H1 (cell line): ENCODE measurements at regions not wholly inside any gene's neighbourhood (a gene's known extent, or its start where the extent isn't known, plus 50 kb on each side); places are given as distances from the start of the nearest gene placed in this dataset.
A peak's percentile ranks its signal among the peaks of the same experiment; 100 is the strongest.

Source experiments
- CTCF ChIA-PET: fragments of 300-600 bp; sonication (Branson Sonifier 250); formaldehyde crosslinking; loops from one replicate; lab custom pipeline; 2021; ENCODE audit not compliant: partially characterized antibody; lab: Charles Lee
- POLR2A ChIA-PET: fragments of 300-600 bp; sonication (Branson Sonifier 250); formaldehyde crosslinking; loops from one replicate; lab custom pipeline; 2021; ENCODE audit warnings: inconsistent platforms; ENCODE audit not compliant: partially characterized antibody; lab: Charles Lee
- DNase-seq, 2 experiments: peaks; one replicate each; pipeline versions ENCODE4 v3.0.0 to v3.0.0-alpha.2; 2010 to 2022; ENCODE audit warnings: low spot score in 2 of 2, low read depth in 1 of 2, mixed read lengths in 1 of 2
- FAIRE-seq: peaks from 2 replicates; lab custom pipeline; 2011; peaks lifted over from hg19 to GRCh38; lab: Jason Lieb, UNC
- H2AFZ ChIP-seq: 2 replicates; pipeline ENCODE4 v1.8.1; 2012; ENCODE audit warnings: low read length, inconsistent platforms
- H2AK5ac ChIP-seq: 2 replicates; pipeline ENCODE4 v1.6.1; 2013; ENCODE audit warnings: low read depth, low read length
- H2BK120ac ChIP-seq: replicated peaks from 2 replicates; pipeline ENCODE3; 2013; ENCODE audit warnings: low read depth, low read length, inconsistent platforms
- H2BK12ac ChIP-seq: 2 replicates; pipeline ENCODE4 v1.6.1; 2013; ENCODE audit warnings: low read depth, low read length
- H2BK15ac ChIP-seq: 2 replicates; pipeline ENCODE4 v1.6.1; 2013; ENCODE audit warnings: low read length
- H2BK20ac ChIP-seq: 2 replicates; pipeline ENCODE4 v1.6.1; 2013; ENCODE audit warnings: low read length
- H2BK5ac ChIP-seq: 2 replicates; pipeline ENCODE4 v1.6.1; 2013; ENCODE audit warnings: low read depth, low read length
- H3K14ac ChIP-seq: 2 replicates; pipeline ENCODE4 v1.6.1; 2013; ENCODE audit warnings: inconsistent platforms; ENCODE audit not compliant: insufficient read length
- H3K18ac ChIP-seq: 2 replicates; pipeline ENCODE4 v1.6.1; 2013; ENCODE audit warnings: low read length; ENCODE audit errors: extremely low read depth
- H3K23ac ChIP-seq: 2 replicates; pipeline ENCODE4 v1.6.1; 2013; ENCODE audit warnings: inconsistent platforms; ENCODE audit not compliant: insufficient read length
- H3K23me2 ChIP-seq: 2 replicates; pipeline ENCODE4 v1.6.1; 2013; ENCODE audit warnings: low read depth, low read length
- H3K27ac ChIP-seq: 2 replicates; pipeline ENCODE4 v1.6.1; 2011; ENCODE audit warnings: low read depth, low read length, inconsistent platforms
- H3K27me3 ChIP-seq, 4 experiments: replicated peaks in 1 of 4; 1 replicate in 1 of 4; 2 replicates in 3 of 4; pipeline versions ENCODE4 v1.6.1 to v1.8.1; 2011 to 2013; ENCODE audit warnings: low read length in 3 of 4, mild to moderate bottlenecking in 3 of 4, inconsistent platforms in 2 of 4, mixed read lengths in 2 of 4, moderate library complexity in 1 of 4; ENCODE audit not compliant: control insufficient read depth in 3 of 4, insufficient read depth in 3 of 4; ENCODE audit errors: extremely low read depth in 1 of 4
- H3K36me3 ChIP-seq, 4 experiments: 2 replicates each; pipeline versions ENCODE4 v1.6.1 to v1.8.1; 2011 to 2013; ENCODE audit warnings: mild to moderate bottlenecking in 4 of 4, low read length in 3 of 4, moderate library complexity in 2 of 4, control low read depth in 1 of 4, inconsistent platforms in 1 of 4; ENCODE audit not compliant: insufficient read depth in 4 of 4, control insufficient read depth in 2 of 4
- H3K4ac ChIP-seq: replicated peaks from 2 replicates; pipeline ENCODE3; 2013; ENCODE audit warnings: low read length, low read depth, mixed read lengths, inconsistent platforms; ENCODE audit not compliant: insufficient read length
- H3K4me1 ChIP-seq, 4 experiments: replicated peaks in 1 of 4; 1 replicate in 1 of 4; 2 replicates in 3 of 4; pipeline versions ENCODE4 v1.6.1 to v1.8.1; 2011 to 2013; ENCODE audit warnings: low read length in 3 of 4, inconsistent platforms in 2 of 4, mixed read lengths in 1 of 4; ENCODE audit not compliant: insufficient read depth in 4 of 4, control insufficient read depth in 3 of 4
- H3K4me2 ChIP-seq, 2 experiments: 2 replicates each; pipeline versions ENCODE4 v1.6.1 to v1.8.1; 2011 to 2013; ENCODE audit warnings: low read depth in 2 of 2, low read length in 2 of 2, control low read depth in 1 of 2, inconsistent platforms in 1 of 2, mild to moderate bottlenecking in 1 of 2; ENCODE audit not compliant: insufficient read depth in 1 of 2
- H3K4me3 ChIP-seq, 4 experiments: fragments of 200-600, 300-600 bp in 1 of 4; sonication (generic), shearing (Covaris generic), sonication (Bioruptor Twin) in 1 of 4; 2 replicates each; pipeline versions ENCODE4 v1.5.1 to v1.8.1; 2011 to 2016; ENCODE audit warnings: low read length in 4 of 4, low read depth in 3 of 4, control low read depth in 2 of 4, inconsistent platforms in 2 of 4, mild to moderate bottlenecking in 2 of 4, mixed read lengths in 1 of 4, moderate library complexity in 1 of 4; ENCODE audit not compliant: insufficient read depth in 2 of 4; ENCODE audit errors: extremely low read depth in 1 of 4
- H3K56ac ChIP-seq: replicated peaks from 2 replicates; pipeline ENCODE3; 2013; ENCODE audit warnings: low read depth, mild to moderate bottlenecking, mixed read lengths, low read length, inconsistent platforms; ENCODE audit not compliant: insufficient read length
- H3K79me1 ChIP-seq: 2 replicates; pipeline ENCODE4 v1.6.1; 2013; ENCODE audit warnings: low read depth, low read length, control low read depth
- H3K79me2 ChIP-seq, 2 experiments: 2 replicates each; pipeline versions ENCODE4 v1.6.1 to v1.8.1; 2012 to 2013; ENCODE audit warnings: low read length in 2 of 2, mild to moderate bottlenecking in 2 of 2, inconsistent platforms in 1 of 2; ENCODE audit not compliant: insufficient read depth in 2 of 2, control insufficient read depth in 1 of 2
- H3K9ac ChIP-seq, 4 experiments: replicated peaks in 1 of 4; 1 replicate in 1 of 4; 2 replicates in 3 of 4; pipeline versions ENCODE4 v1.6.1 to v1.8.1; 2011 to 2013; ENCODE audit warnings: low read depth in 3 of 4, low read length in 3 of 4, control low read depth in 2 of 4, mild to moderate bottlenecking in 2 of 4, moderate library complexity in 2 of 4, inconsistent platforms in 1 of 4; ENCODE audit errors: extremely low read depth in 1 of 4
- H3K9me3 ChIP-seq, 2 experiments: 2 replicates each; pipeline versions ENCODE4 v1.6.1 to v1.8.1; 2012 to 2013; ENCODE audit warnings: mild to moderate bottlenecking in 2 of 2, moderate library complexity in 2 of 2, control low read depth in 1 of 2, inconsistent platforms in 1 of 2, low read depth in 1 of 2, low read length in 1 of 2, mixed read lengths in 1 of 2; ENCODE audit not compliant: insufficient read depth in 2 of 2
- H4K20me1 ChIP-seq, 2 experiments: replicated peaks in 1 of 2; 2 replicates each; pipeline versions ENCODE3 to v1.8.1; 2011 to 2013; ENCODE audit warnings: inconsistent platforms in 2 of 2, low read length in 2 of 2, mild to moderate bottlenecking in 1 of 2; ENCODE audit not compliant: insufficient read depth in 2 of 2, control insufficient read depth in 1 of 2
- H4K5ac ChIP-seq: 2 replicates; pipeline ENCODE4 v1.6.1; 2013; ENCODE audit warnings: low read length, low read depth, mixed read lengths, inconsistent platforms; ENCODE audit not compliant: insufficient read length
- H4K8ac ChIP-seq: 2 replicates; pipeline ENCODE4 v1.8.0; 2013; ENCODE audit warnings: mild to moderate bottlenecking, moderate library complexity, low read length, inconsistent platforms; ENCODE audit not compliant: insufficient read depth; ENCODE audit errors: extremely low read depth
- H4K91ac ChIP-seq: replicated peaks from 2 replicates; pipeline ENCODE3; 2013; ENCODE audit warnings: low read length, mixed read lengths, inconsistent platforms; ENCODE audit not compliant: insufficient read length
- JUND ChIP-seq: IDR thresholded peaks from 2 replicates; pipeline ENCODE4 v1.6.1; 2011; ENCODE audit warnings: mild to moderate bottlenecking, improper control_type of control experiment, low read length
- TAF7 ChIP-seq: optimal IDR thresholded peaks from 2 replicates; pipeline ENCODE3; 2011; ENCODE audit warnings: low read depth, mild to moderate bottlenecking, inconsistent platforms, low read length, moderate library complexity, borderline replicate concordance
- WGBS, 2 experiments: shearing (Covaris generic) in 1 of 2; methylation state at CpG; one replicate each; pipeline versions ENCODE4 v1.1.6 to v1.1.7; 2013 to 2015; ENCODE audit warnings: low lambda C conversion rate in 2 of 2, mixed read lengths in 2 of 2, inconsistent platforms in 1 of 2, low coverage in 1 of 2, missing lambda C conversion rate in 1 of 2; ENCODE audit not compliant: insufficient replicate concordance in 2 of 2, insufficient coverage in 1 of 2, insufficient read length in 1 of 2; ENCODE audit errors: extremely low coverage in 1 of 2, missing lambda C conversion rate in 1 of 2; 5-methylcytosine and 5-hydroxymethylcytosine counted together

GRCh38 chr10:57395923-57396322 lies 871.8 kb downstream of the IPMK start:
- no peak overlapping the region for H3K4me2 ChIP-seq
- H3K4me1 ChIP-seq, result peaks cover 0 to 4% (median 1%) of the 10 kb centered on the region in 4 experiments; a peak in 1 of 7 replicates
- no peak overlapping the region for H2BK15ac ChIP-seq
- H3K9me3 ChIP-seq, result no peaks in the 10 kb centered on the region
- H3K4me3 ChIP-seq, result no peak overlapping the region
- H2BK120ac ChIP-seq, result no peak overlapping the region
- WGBS, 2 experiments, result 89% methylated on average over 5 of the region's 5 CpGs; no CpG with 5 or more reads in 1 of the 2 experiments
- no peak overlapping the region for H3K9ac ChIP-seq
- H3K23ac ChIP-seq, result no peak overlapping the region
- H3K4ac ChIP-seq, result no peak overlapping the region
- H3K36me3 ChIP-seq, result no peaks in the 10 kb centered on the region
- no peak overlapping the region for H2BK20ac ChIP-seq
- DNase-seq (no peak), FAIRE-seq (no peak)
- H2AFZ ChIP-seq, result no peak overlapping the region
- H3K56ac ChIP-seq, result no peak overlapping the region
- no peak overlapping the region for H4K5ac ChIP-seq
- H3K27ac ChIP-seq, result no peak overlapping the region
- H3K79me2 ChIP-seq, result no peaks in the 10 kb centered on the region
- no peak overlapping the region for H2BK5ac ChIP-seq
- no peak overlapping the region for H3K18ac ChIP-seq
- H3K14ac ChIP-seq, result no peak overlapping the region
- no peaks in the 10 kb centered on the region for H3K27me3 ChIP-seq
- H2BK12ac ChIP-seq, result no peak overlapping the region
- H3K79me1 ChIP-seq, result no peaks in the 10 kb centered on the region
- no peak overlapping the region for H2AK5ac ChIP-seq
- H3K23me2 ChIP-seq, result no peaks in the 10 kb centered on the region
- ChIA-PET CTCF (no interaction called here), POLR2A (interaction anchor here (0.6 kb wide), 1 partner anchor 10 kb away, joined by 3 read pairs; no protein-coding TSS in a partner anchor)
- no peak overlapping the region for H4K8ac ChIP-seq
- TF ChIP-seq TAF7 (no peak), JUND (peak; percentile 41; the same call in 1 of the 2 replicates)
- H4K20me1 ChIP-seq, result no peaks in the 10 kb centered on the region
- H4K91ac ChIP-seq, result no peak overlapping the region
